Esophagus muscularis mucosa (tissue), 4 donors: ENCODE measurements at regions not wholly inside any gene's neighbourhood (a gene's known extent, or its start where the extent isn't known, plus 50 kb on each side); places are given as distances from the start of the nearest gene placed in this dataset.

Experiments
- DNase-seq: peaks from one replicate; pipeline ENCODE4 v3.0.0-alpha.2; 2017; ENCODE audit errors: extremely low spot score
- H3K27ac ChIP-seq, 4 donors: fragments of 200-600 bp; sonication (generic); replicated peaks in 1 of 4; 1 replicate in 3 of 4; 2 replicates in 1 of 4; pipeline ENCODE4 v1.5.1; 2016 to 2019; ENCODE audit warnings: mild to moderate bottlenecking in 1 of 4
- H3K27me3 ChIP-seq, 4 donors: fragments of 200-600 bp; sonication (generic); one replicate each; pipeline versions ENCODE4 v1.5.1 to v1.6.0; 2016 to 2019
- H3K36me3 ChIP-seq, 4 donors: fragments of 200-600 bp; sonication (generic); one replicate each; pipeline ENCODE4 v1.5.1; 2016 to 2019
- H3K4me1 ChIP-seq, 4 donors: fragments of 200-600 bp; sonication (generic); one replicate each; pipeline ENCODE4 v1.5.1; 2016 to 2019
- H3K4me3 ChIP-seq, 4 donors: fragments of 200-600 bp; sonication (generic); 1 replicate in 2 of 4; 2 replicates in 2 of 4; pipeline ENCODE4 v1.5.1; 2016 to 2019; ENCODE audit warnings: mild to moderate bottlenecking in 4 of 4, moderate library complexity in 1 of 4
- H3K9me3 ChIP-seq, 4 donors: fragments of 200-600 bp; sonication (generic); 1 replicate in 3 of 4; 2 replicates in 1 of 4; pipeline ENCODE4 v1.5.1; 2016 to 2019
- EP300 ChIP-seq: sonication (generic); formaldehyde crosslinking; IDR thresholded peaks from one replicate; pipeline ENCODE4 v1.6.1; 2017; ENCODE audit warnings: antibody characterized with exemption
- POLR2A ChIP-seq: fragments of 450-650 bp; IDR thresholded peaks from one replicate; pipeline ENCODE4 v1.6.1; 2017; ENCODE audit warnings: antibody characterized with exemption, moderate library complexity, mild to moderate bottlenecking, low read depth
- POLR2AphosphoS5 ChIP-seq, 2 donors: sonication (generic); formaldehyde crosslinking; IDR thresholded peaks; one replicate each; pipeline ENCODE4 v1.6.1; 2017; ENCODE audit warnings: antibody characterized with exemption in 2 of 2
- WGBS: methylation state at CpG from one replicate; pipeline ENCODE4 v1.1.5; 2018; 5-methylcytosine and 5-hydroxymethylcytosine counted together
- intact Hi-C: fragments of 100-400 bp; cut with DNase I; formaldehyde crosslinking; loops from one replicate; pipeline ENCODE4 v1.15.1; 2023
- TF ChIP-seq, protein P1 (sequence below), 3 experiments: fragments of 200-600 bp in 2 of 3; fragments of 450-650 bp in 1 of 3; sonication (generic) in 2 of 3; IDR thresholded peaks; one replicate each; pipeline ENCODE4 v1.5.1; 2017 to 2019; ENCODE audit warnings: antibody characterized with exemption in 3 of 3, mild to moderate bottlenecking in 2 of 3, moderate library complexity in 1 of 3

DNA sequence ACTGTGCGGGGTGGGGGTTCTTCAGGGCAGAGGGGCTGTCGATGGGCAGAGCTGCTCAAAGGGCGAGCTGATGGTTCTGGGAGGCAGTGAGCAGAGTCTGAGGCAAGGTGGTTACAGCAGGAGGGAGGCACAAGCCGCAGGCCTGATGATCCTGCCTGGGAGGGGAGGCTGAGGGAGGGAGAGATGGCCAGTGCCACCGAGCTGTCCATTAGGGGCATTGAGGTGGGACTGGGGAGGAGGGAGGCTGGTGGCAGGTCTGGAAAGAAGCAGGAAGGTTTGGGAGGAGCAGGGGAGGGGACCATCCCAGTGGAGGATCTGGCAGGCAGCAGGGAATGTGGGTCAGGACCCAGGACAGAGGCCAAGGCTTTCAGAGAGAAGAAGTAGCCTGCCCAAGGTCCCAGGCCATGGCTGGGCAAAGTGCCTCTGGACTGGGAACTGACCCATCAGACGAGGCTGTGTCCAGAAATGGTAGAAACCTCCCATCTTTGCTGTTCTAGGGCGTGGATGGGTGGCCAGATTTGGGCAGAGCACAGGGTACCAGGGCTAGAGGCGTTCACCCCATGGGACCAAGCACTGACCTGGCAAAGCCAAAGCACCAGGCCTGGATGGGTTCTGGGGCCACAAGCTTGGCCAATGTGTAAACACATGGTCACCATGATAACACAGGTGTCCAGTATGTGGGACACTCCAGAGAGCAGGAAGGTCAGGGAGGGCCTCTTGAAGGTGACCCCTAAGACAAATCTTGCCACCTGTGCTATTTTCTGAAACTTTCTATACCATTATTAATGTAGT lies 55.5 kb downstream of the INHBB start:
- no peaks in the 10 kb centered on the region for H3K4me1 ChIP-seq
- 85% methylated on average over 8 of the region's 8 CpGs for WGBS
- intact Hi-C loops, result no loop called here
- no peak for DNase-seq
- no peak overlapping the region for H3K27ac ChIP-seq
- no peak overlapping the region for H3K4me3 ChIP-seq
- H3K27me3 ChIP-seq, result peaks cover 0 to 25% (median 0%) of the 10 kb centered on the region in 4 donors
- H3K36me3 ChIP-seq, result no peaks in the 10 kb centered on the region
- TF ChIP-seq EP300, result no peak
- TF ChIP-seq, protein P1, sequence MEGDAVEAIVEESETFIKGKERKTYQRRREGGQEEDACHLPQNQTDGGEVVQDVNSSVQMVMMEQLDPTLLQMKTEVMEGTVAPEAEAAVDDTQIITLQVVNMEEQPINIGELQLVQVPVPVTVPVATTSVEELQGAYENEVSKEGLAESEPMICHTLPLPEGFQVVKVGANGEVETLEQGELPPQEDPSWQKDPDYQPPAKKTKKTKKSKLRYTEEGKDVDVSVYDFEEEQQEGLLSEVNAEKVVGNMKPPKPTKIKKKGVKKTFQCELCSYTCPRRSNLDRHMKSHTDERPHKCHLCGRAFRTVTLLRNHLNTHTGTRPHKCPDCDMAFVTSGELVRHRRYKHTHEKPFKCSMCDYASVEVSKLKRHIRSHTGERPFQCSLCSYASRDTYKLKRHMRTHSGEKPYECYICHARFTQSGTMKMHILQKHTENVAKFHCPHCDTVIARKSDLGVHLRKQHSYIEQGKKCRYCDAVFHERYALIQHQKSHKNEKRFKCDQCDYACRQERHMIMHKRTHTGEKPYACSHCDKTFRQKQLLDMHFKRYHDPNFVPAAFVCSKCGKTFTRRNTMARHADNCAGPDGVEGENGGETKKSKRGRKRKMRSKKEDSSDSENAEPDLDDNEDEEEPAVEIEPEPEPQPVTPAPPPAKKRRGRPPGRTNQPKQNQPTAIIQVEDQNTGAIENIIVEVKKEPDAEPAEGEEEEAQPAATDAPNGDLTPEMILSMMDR (IDR thresholded peaks at IDR 0.05), result no peak
- TF ChIP-seq POLR2A, result no peak
- TF ChIP-seq POLR2AphosphoS5 (IDR thresholded peaks at IDR 0.05), result no peak
- H3K9me3 ChIP-seq, result no peaks in the 10 kb centered on the region

DNA sequence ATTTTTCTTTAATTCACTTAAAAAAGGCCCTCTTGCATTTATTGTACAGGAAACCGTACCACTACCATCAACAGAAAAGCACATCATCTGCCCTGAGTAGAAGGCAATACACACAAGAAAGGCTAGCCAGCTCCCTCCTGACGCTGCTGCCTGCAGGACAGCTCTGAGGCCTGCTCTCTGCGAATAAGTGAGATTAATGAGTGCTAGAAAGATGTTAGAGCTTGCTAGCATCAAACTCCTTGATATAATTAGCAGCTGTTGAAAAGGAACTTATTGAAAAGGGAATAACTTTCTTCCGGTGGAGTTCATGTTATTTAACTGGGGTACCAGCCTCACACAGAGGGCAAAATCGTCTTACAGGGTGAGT lies 56.1 kb downstream of the INHBB start:
- DNase-seq, result no peak
- Histone ChIP-seq H3K9me3 (no peaks in the 10 kb centered on the region), H3K4me3 (no peak overlapping the region), H3K27me3 (peaks cover 0 to 21% (median 0%) of the 10 kb centered on the region in 4 donors), H3K36me3 (no peaks in the 10 kb centered on the region), H3K4me1 (no peaks in the 10 kb centered on the region), H3K27ac (no peak overlapping the region)
- TF ChIP-seq, protein P1 (IDR thresholded peaks at IDR 0.05), result no peak
- TF ChIP-seq EP300, result no peak
- no peak for TF ChIP-seq POLR2AphosphoS5 (IDR thresholded peaks at IDR 0.05)
- TF ChIP-seq POLR2A, result no peak
- 64% methylated on average over 5 of the region's 5 CpGs for WGBS
- intact Hi-C loops, result no loop called here

DNA sequence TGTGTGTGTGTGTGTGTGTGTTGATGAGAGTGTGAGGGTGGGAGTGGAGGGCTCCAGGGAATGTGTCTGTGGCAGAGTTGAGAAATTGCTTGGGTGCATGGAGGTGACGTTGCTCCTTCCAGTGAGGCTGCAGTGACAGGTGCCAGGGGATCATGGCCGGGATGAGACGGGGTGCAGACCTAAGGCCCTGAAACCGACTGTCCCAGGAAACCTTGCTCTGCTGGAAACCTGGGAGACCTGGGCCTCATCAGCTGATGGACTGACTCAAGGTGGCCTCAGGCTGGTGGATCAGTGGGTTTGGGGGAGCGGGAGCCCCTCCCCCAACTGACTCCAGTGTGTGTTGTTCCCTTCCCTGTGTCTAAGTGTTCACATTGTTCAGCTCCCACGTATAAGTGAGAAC lies 56.6 kb downstream of the INHBB start:
- TF ChIP-seq, protein P1 (IDR thresholded peaks at IDR 0.05), result no peak
- no peak for TF ChIP-seq POLR2AphosphoS5 (IDR thresholded peaks at IDR 0.05)
- no peak for TF ChIP-seq POLR2A
- TF ChIP-seq EP300, result no peak
- no peaks in the 10 kb centered on the region for H3K9me3 ChIP-seq
- H3K36me3 ChIP-seq, result no peaks in the 10 kb centered on the region
- intact Hi-C loops, result no loop called here
- no peak overlapping the region for H3K27ac ChIP-seq
- no peaks in the 10 kb centered on the region for H3K4me1 ChIP-seq
- no peak overlapping the region for H3K4me3 ChIP-seq
- 90% methylated on average over 2 of the region's 6 CpGs for WGBS
- peaks cover 0 to 17% (median 0%) of the 10 kb centered on the region in 4 donors for H3K27me3 ChIP-seq
- DNase-seq, result no peak

DNA sequence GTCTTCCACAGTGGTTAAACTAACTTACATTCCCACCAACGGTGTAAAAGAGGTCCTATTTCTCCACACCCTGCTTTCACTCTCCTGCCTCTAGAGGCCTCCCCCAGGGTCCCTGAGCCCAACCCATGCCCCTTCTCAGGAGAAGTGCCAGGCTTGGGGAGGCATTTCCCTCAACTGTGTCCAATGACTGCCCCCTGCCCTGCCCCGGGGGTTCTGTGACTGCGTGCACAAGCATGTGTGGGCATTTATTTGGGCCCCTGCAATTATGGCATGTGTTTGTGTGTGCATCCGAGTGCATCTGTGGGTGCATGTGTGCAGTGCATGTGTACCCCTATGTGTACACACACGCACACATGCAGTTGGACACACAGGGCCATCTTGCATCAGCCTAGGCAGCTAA lies 57.3 kb downstream of the INHBB start:
- Histone ChIP-seq H3K27ac (no peak overlapping the region), H3K4me1 (no peaks in the 10 kb centered on the region), H3K36me3 (no peaks in the 10 kb centered on the region), H3K27me3 (peaks cover 0 to 15% (median 0%) of the 10 kb centered on the region in 4 donors), H3K4me3 (no peak overlapping the region), H3K9me3 (peaks cover 0 to 2% (median 0%) of the 10 kb centered on the region in 4 donors)
- intact Hi-C loops, result no loop called here
- no peak for DNase-seq
- 76% methylated on average over 4 of the region's 5 CpGs for WGBS
- TF ChIP-seq POLR2AphosphoS5 (IDR thresholded peaks at IDR 0.05), result no peak

DNA sequence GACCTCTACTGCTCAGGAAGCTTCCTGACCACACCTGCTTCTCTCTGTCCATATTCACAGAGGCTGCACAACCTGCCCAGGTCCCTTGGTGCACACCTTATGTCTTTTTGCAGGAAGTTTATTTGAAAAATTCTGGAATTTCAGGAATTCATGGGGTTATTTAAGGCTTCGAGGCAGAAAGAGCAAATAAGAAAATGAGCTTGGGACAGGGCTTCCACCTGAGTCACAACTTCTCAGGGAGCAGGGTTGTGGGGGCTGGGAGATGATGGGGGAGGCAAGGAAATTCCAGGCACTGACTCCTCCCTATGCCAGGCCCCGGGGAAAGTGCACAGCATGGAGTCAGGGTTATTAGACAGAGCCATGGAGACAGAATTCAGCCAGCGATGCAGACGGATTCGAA lies 57.7 kb downstream of the INHBB start:
- intact Hi-C loops, result no loop called here
- Histone ChIP-seq H3K36me3 (no peaks in the 10 kb centered on the region), H3K4me1 (no peaks in the 10 kb centered on the region), H3K27ac (no peak overlapping the region), H3K27me3 (peaks cover 0 to 12% (median 0%) of the 10 kb centered on the region in 4 donors), H3K4me3 (no peak overlapping the region), H3K9me3 (peaks cover 0 to 7% (median 0%) of the 10 kb centered on the region in 4 donors)
- DNase-seq, result no peak
- TF ChIP-seq, protein P1 (IDR thresholded peaks at IDR 0.05), result no peak
- TF ChIP-seq EP300 (no peak), POLR2A (no peak), POLR2AphosphoS5 (IDR thresholded peaks at IDR 0.05) (no peak)
- WGBS, result 76% methylated on average over 5 of the region's 5 CpGs
